ENCODE measurements at regions not wholly inside any gene's neighbourhood (a gene's known extent, or its start where the extent isn't known, plus 50 kb on each side); places are given as distances from the start of the nearest gene placed in this dataset.

- FAIRE-seq (no peak), DNase-seq (ENCODE audit: insufficient read length, low spot score) (no peak)
Observed at GRCh38 chr5:125150041-125150669, 403.7 kb upstream of the ZNF608 start.

GRCh38 chr5:125151150-125151900, 404.9 kb upstream of the ZNF608 start:
- FAIRE-seq, result no peak
- DNase-seq (ENCODE audit: insufficient read length, low spot score), result no peak

- FAIRE-seq, result no peak
- no peak for DNase-seq (ENCODE audit: insufficient read length, low spot score)
Observed at GRCh38 chr5:125152044-125152443, 405.6 kb upstream of the ZNF608 start.

- FAIRE-seq (no peak), DNase-seq (ENCODE audit: insufficient read length, low spot score) (no peak)
Observed at GRCh38 chr5:125152461-125153189, 406.2 kb upstream of the ZNF608 start.

GRCh38 chr5:125153231-125153630, 406.8 kb upstream of the ZNF608 start:
- DNase-seq (ENCODE audit: insufficient read length, low spot score), result no peak
- no peak for FAIRE-seq

GRCh38 chr5:125154301-125155110, 408.1 kb upstream of the ZNF608 start:
- FAIRE-seq (no peak), DNase-seq (ENCODE audit: insufficient read length, low spot score) (no peak)

- FAIRE-seq (no peak), DNase-seq (ENCODE audit: insufficient read length, low spot score) (no peak)
Observed at GRCh38 chr5:125160787-125161502, 414.5 kb upstream of the ZNF608 start.

GRCh38 chr5:125162714-125163113, 416.3 kb upstream of the ZNF608 start:
- DNase-seq (ENCODE audit: insufficient read length, low spot score) (no peak), FAIRE-seq (no peak)

GRCh38 chr5:125169396-125169795, 423.0 kb upstream of the ZNF608 start:
- no peak for FAIRE-seq

GRCh38 chr5:125171641-125172040, 425.2 kb upstream of the ZNF608 start:
- FAIRE-seq (no peak), DNase-seq (ENCODE audit: insufficient read length, low spot score) (no peak)

More at GRCh38 chr5:125169396-125169795, 423.0 kb upstream of the ZNF608 start:
- DNase-seq (ENCODE audit: insufficient read length, low spot score), result no peak

GRCh38 chr5:125175348-125176004, 429.0 kb upstream of the ZNF608 start:
- FAIRE-seq (no peak), DNase-seq (ENCODE audit: insufficient read length, low spot score) (no peak)

- DNase-seq (ENCODE audit: insufficient read length, low spot score) (no peak), FAIRE-seq (no peak)
Observed at GRCh38 chr5:125176005-125176390, 429.6 kb upstream of the ZNF608 start.

- no peak for FAIRE-seq
- DNase-seq (ENCODE audit: insufficient read length, low spot score), result no peak
Observed at GRCh38 chr5:125177340-125177739, 430.9 kb upstream of the ZNF608 start.

GRCh38 chr5:125179612-125180011, 433.2 kb upstream of the ZNF608 start:
- DNase-seq (ENCODE audit: insufficient read length, low spot score), result no peak

GRCh38 chr5:125180231-125180829, 433.9 kb upstream of the ZNF608 start:
- no peak for FAIRE-seq
- no peak for DNase-seq (ENCODE audit: insufficient read length, low spot score)

More at GRCh38 chr5:125179612-125180011, 433.2 kb upstream of the ZNF608 start:
- FAIRE-seq, result no peak

GRCh38 chr5:125181159-125181558, 434.7 kb upstream of the ZNF608 start:
- FAIRE-seq (no peak), DNase-seq (ENCODE audit: insufficient read length, low spot score) (no peak)

GRCh38 chr5:125181955-125182354, 435.5 kb upstream of the ZNF608 start:
- no peak for FAIRE-seq
- DNase-seq (ENCODE audit: insufficient read length, low spot score), result no peak

- FAIRE-seq, result no peak
- DNase-seq (ENCODE audit: insufficient read length, low spot score), result no peak
Observed at GRCh38 chr5:125185740-125186139, 439.3 kb upstream of the ZNF608 start.

- DNase-seq (ENCODE audit: insufficient read length, low spot score) (no peak), FAIRE-seq (no peak)
Observed at GRCh38 chr5:125186911-125187375, 440.5 kb upstream of the ZNF608 start.
